ENCODE measurements at regions not wholly inside any gene's neighbourhood (a gene's known extent, or its start where the extent isn't known, plus 50 kb on each side); places are given as distances from the start of the nearest gene placed in this dataset.

DNA sequence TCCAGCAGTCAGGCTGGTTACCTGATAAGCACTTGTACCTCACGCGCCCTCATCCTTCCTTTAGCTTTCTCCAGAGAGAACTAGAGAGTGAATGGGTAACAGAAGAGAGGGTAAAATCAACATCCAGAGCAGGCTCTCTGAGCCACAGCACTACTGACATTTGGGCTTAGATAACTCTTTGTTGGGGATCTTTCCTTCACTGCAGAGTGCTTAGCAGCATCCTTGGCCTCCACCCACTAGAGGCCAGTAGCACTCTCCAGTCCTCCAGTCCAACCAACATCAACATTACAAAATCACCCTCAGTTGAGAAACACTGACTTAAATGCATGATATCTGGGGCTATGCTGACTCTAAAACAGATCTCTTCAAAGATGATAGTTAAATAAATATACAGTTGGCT is 220.7 kb downstream of the TACR3 start:
- Histone ChIP-seq H3K4me2 (ENCODE audit: low read depth, low read length) (no peak overlapping the region), H2AFZ (ENCODE audit: low read length) (no peak overlapping the region), H3K9ac (ENCODE audit: insufficient read depth, low read depth, low read length) (no peak overlapping the region), H4K20me1 (ENCODE audit: insufficient read depth, low read length) (no peaks in the 10 kb centered on the region), H3K9me3 (ENCODE audit: low read length) (no peaks in the 10 kb centered on the region), H3K79me2 (ENCODE audit: insufficient read depth, low read length) (no peaks in the 10 kb centered on the region), H3K27ac (ENCODE audit: extremely low read length, insufficient read depth, low read length) (no peak overlapping the region), H3K36me3 (replicated peaks in 1 of 2; ENCODE audit: control insufficient read depth in 1 of 2, insufficient read depth in 2 of 2, low read length in 2 of 2) (no peaks in the 10 kb centered on the region), H3K27me3 (ENCODE audit: control insufficient read depth in 1 of 2, insufficient read depth in 2 of 2, low read length in 2 of 2) (no peaks in the 10 kb centered on the region), H3K4me1 (ENCODE audit: insufficient read depth, low read length) (no peaks in the 10 kb centered on the region), H3K4me3 (replicated peaks in 1 of 3; ENCODE audit: insufficient read depth in 1 of 3, low read depth in 2 of 3, low read length in 3 of 3) (no peak overlapping the region)
- intact Hi-C loops (cut with micrococcal nuclease; ENCODE audit: unreplicated experiment): loop anchor here (5.0 kb wide), 1 partner anchor 288 kb away; no protein-coding TSS in a partner anchor
- ATAC-seq (peak; percentile 44; the same call in 1 of the 3 replicates), DNase-seq (ENCODE audit: low spot score) (no peak), FAIRE-seq (no peak)
- TF ChIP-seq, protein P1, sequence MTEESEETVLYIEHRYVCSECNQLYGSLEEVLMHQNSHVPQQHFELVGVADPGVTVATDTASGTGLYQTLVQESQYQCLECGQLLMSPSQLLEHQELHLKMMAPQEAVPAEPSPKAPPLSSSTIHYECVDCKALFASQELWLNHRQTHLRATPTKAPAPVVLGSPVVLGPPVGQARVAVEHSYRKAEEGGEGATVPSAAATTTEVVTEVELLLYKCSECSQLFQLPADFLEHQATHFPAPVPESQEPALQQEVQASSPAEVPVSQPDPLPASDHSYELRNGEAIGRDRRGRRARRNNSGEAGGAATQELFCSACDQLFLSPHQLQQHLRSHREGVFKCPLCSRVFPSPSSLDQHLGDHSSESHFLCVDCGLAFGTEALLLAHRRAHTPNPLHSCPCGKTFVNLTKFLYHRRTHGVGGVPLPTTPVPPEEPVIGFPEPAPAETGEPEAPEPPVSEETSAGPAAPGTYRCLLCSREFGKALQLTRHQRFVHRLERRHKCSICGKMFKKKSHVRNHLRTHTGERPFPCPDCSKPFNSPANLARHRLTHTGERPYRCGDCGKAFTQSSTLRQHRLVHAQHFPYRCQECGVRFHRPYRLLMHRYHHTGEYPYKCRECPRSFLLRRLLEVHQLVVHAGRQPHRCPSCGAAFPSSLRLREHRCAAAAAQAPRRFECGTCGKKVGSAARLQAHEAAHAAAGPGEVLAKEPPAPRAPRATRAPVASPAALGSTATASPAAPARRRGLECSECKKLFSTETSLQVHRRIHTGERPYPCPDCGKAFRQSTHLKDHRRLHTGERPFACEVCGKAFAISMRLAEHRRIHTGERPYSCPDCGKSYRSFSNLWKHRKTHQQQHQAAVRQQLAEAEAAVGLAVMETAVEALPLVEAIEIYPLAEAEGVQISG (CRISPR knock-in tag; IDR thresholded peaks at IDR 0.05): peak; percentile 56
- TF ChIP-seq, protein P2, sequence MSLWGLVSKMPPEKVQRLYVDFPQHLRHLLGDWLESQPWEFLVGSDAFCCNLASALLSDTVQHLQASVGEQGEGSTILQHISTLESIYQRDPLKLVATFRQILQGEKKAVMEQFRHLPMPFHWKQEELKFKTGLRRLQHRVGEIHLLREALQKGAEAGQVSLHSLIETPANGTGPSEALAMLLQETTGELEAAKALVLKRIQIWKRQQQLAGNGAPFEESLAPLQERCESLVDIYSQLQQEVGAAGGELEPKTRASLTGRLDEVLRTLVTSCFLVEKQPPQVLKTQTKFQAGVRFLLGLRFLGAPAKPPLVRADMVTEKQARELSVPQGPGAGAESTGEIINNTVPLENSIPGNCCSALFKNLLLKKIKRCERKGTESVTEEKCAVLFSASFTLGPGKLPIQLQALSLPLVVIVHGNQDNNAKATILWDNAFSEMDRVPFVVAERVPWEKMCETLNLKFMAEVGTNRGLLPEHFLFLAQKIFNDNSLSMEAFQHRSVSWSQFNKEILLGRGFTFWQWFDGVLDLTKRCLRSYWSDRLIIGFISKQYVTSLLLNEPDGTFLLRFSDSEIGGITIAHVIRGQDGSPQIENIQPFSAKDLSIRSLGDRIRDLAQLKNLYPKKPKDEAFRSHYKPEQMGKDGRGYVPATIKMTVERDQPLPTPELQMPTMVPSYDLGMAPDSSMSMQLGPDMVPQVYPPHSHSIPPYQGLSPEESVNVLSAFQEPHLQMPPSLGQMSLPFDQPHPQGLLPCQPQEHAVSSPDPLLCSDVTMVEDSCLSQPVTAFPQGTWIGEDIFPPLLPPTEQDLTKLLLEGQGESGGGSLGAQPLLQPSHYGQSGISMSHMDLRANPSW (CRISPR knock-in tag; IDR thresholded peaks at IDR 0.05; ENCODE audit: borderline replicate concordance): no peak
- WGBS (ENCODE audit: low lambda C conversion rate): 30% methylated on average over 2 of the region's 2 CpGs
- CTCF ChIA-PET (ENCODE audit: low intra/inter-chr PET ratio, low total read pairs): no interaction called here
- in situ Hi-C loops (cut with HindIII; ENCODE audit: extremely low pct_ligation_motif_present, low pct_unique_long_range_greater_than_20kb): no loop called here
- POLR2A ChIA-PET: no interaction called here
- BruUV-seq (replicated peaks): no TSS peak

Data from HepG2 (cell line).